GM12891 (cell line): ENCODE measurements at regions not wholly inside any gene's neighbourhood (a gene's known extent, or its start where the extent isn't known, plus 50 kb on each side); places are given as distances from the start of the nearest gene placed in this dataset.

Experiments
- POLR2A ChIP-seq: IDR thresholded peaks from 2 replicates; pipeline ENCODE4 v1.6.1; 2011; ENCODE audit warnings: low read depth, low read length, control low read depth
- POLR2AphosphoS5 ChIP-seq: IDR thresholded peaks from 2 replicates; pipeline ENCODE4 v1.6.1; 2011; ENCODE audit warnings: low read depth, low read length, control low read depth
- POU2F2 ChIP-seq: IDR thresholded peaks from 2 replicates; pipeline ENCODE4 v1.6.1; 2011; ENCODE audit warnings: low read depth, mild to moderate bottlenecking, control low read depth, low read length, moderate library complexity
- SPI1 ChIP-seq: IDR thresholded peaks from 2 replicates; pipeline ENCODE4 v1.6.1; 2011; ENCODE audit warnings: low read depth, low read length, control low read depth
- TAF1 ChIP-seq: IDR thresholded peaks from 2 replicates; pipeline ENCODE4 v1.6.1; 2011; ENCODE audit warnings: low read depth, low read length, control low read depth

DNA sequence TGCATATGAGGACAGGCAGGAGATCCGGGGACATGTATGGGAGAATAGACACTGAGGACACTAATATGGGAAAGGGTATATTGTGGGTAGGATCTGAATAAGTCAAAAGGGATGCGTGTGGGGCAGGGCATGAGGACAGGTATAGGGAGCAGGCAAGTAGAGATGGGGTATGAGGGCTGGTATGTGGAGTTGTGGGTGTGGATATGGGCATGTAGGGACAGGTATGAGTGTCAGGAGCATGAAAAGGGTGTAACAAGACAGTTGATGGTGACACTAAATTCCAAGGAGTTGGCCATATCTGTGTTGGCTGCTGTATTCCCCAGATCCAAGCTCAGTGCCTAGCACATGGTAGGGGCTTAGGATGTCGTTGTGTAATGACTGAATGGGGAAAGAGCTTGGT lies 84.4 kb upstream of the PAX2 start:
- TF ChIP-seq POLR2A (no peak), POLR2AphosphoS5 (no peak), TAF1 (no peak), SPI1 (no peak), POU2F2 (no peak)
